Mesenchymal stem cell (in vitro differentiated cells and primary cell): ENCODE measurements at regions not wholly inside any gene's neighbourhood (a gene's known extent, or its start where the extent isn't known, plus 50 kb on each side); places are given as distances from the start of the nearest gene placed in this dataset.

Source experiments
- DNase-seq: peaks from one replicate; pipeline ENCODE4 v3.0.0-alpha.2; 2013
- H2AFZ ChIP-seq: one replicate; pipeline ENCODE4 v1.6.1; 2013; ENCODE audit warnings: low read depth, mild to moderate bottlenecking, control low read depth, inconsistent platforms, low read length, moderate library complexity
- H2AK5ac ChIP-seq: 2 replicates; pipeline ENCODE4 v1.6.1; 2013; ENCODE audit warnings: low read length, moderate library complexity, mild to moderate bottlenecking, inconsistent platforms; ENCODE audit not compliant: severe bottlenecking
- H2BK120ac ChIP-seq: one replicate; pipeline ENCODE4 v1.6.1; 2013; ENCODE audit warnings: low read depth, mild to moderate bottlenecking, inconsistent platforms, low read length, moderate library complexity
- H2BK12ac ChIP-seq, 2 experiments: one replicate each; pipeline ENCODE4 v1.6.1; 2013; ENCODE audit warnings: inconsistent platforms in 2 of 2, low read length in 2 of 2, mild to moderate bottlenecking in 2 of 2, moderate library complexity in 2 of 2, control low read depth in 1 of 2
- H2BK15ac ChIP-seq: one replicate; pipeline ENCODE4 v1.6.1; 2013; ENCODE audit warnings: mild to moderate bottlenecking, low read depth, inconsistent platforms; ENCODE audit not compliant: poor library complexity, severe bottlenecking
- H2BK5ac ChIP-seq: 2 replicates; pipeline ENCODE4 v1.6.1; 2013; ENCODE audit warnings: low read depth, mild to moderate bottlenecking, low read length, control low read depth, inconsistent platforms; ENCODE audit not compliant: poor library complexity, severe bottlenecking
- H3K14ac ChIP-seq, 2 experiments: one replicate each; pipeline ENCODE4 v1.6.1; 2013; ENCODE audit warnings: inconsistent platforms in 2 of 2, low read length in 2 of 2, control low read depth in 1 of 2, mild to moderate bottlenecking in 1 of 2, moderate library complexity in 1 of 2
- H3K18ac ChIP-seq, 2 experiments: one replicate each; pipeline ENCODE4 v1.6.1; 2013; ENCODE audit warnings: inconsistent platforms in 2 of 2, low read length in 2 of 2, control low read depth in 1 of 2, low read depth in 1 of 2, mild to moderate bottlenecking in 1 of 2
- H3K23ac ChIP-seq, 2 experiments: one replicate each; pipeline ENCODE4 v1.6.1; 2013; ENCODE audit warnings: inconsistent platforms in 2 of 2, low read length in 2 of 2, mild to moderate bottlenecking in 2 of 2, moderate library complexity in 2 of 2, control low read depth in 1 of 2
- H3K27ac ChIP-seq: 2 replicates; pipeline ENCODE4 v1.5.1; 2013; ENCODE audit warnings: mild to moderate bottlenecking, moderate library complexity, low read length, control low read depth, inconsistent platforms; ENCODE audit not compliant: poor library complexity, severe bottlenecking
- H3K27me3 ChIP-seq, 2 experiments: 2 replicates each; pipeline versions ENCODE4 v1.6.1 to v1.7.0; 2013; ENCODE audit warnings: low read length in 2 of 2, mild to moderate bottlenecking in 2 of 2, moderate library complexity in 2 of 2, control low read depth in 1 of 2, inconsistent platforms in 1 of 2; ENCODE audit not compliant: control insufficient read depth in 1 of 2, insufficient read depth in 1 of 2
- H3K36me3 ChIP-seq, 2 experiments: 2 replicates each; pipeline versions ENCODE4 v1.6.1 to v1.7.0; 2013; ENCODE audit warnings: low read length in 2 of 2, control low read depth in 1 of 2, inconsistent platforms in 1 of 2, low read depth in 1 of 2, mild to moderate bottlenecking in 1 of 2; ENCODE audit not compliant: insufficient read depth in 2 of 2, control insufficient read depth in 1 of 2
- H3K4ac ChIP-seq, 2 experiments: one replicate each; pipeline ENCODE4 v1.6.1; 2013; ENCODE audit warnings: inconsistent platforms in 2 of 2, low read length in 2 of 2, mild to moderate bottlenecking in 2 of 2, moderate library complexity in 2 of 2, control low read depth in 1 of 2, low read depth in 1 of 2
- H3K4me1 ChIP-seq: 2 replicates; pipeline ENCODE4 v1.6.1; 2013; ENCODE audit warnings: low read depth, low read length, control low read depth; ENCODE audit not compliant: control insufficient read depth, insufficient read depth
- H3K4me2 ChIP-seq: 2 replicates; pipeline ENCODE4 v1.6.1; 2013; ENCODE audit warnings: low read length, mild to moderate bottlenecking, inconsistent platforms; ENCODE audit not compliant: poor library complexity, severe bottlenecking
- H3K4me3 ChIP-seq, 2 experiments: 2 replicates each; pipeline versions ENCODE4 v1.5.1 to v1.7.0; 2013; ENCODE audit warnings: low read length in 2 of 2, mild to moderate bottlenecking in 2 of 2, control low read depth in 1 of 2, low read depth in 1 of 2; ENCODE audit not compliant: insufficient read depth in 1 of 2
- H3K79me1 ChIP-seq: replicated peaks from 2 replicates; pipeline ENCODE4 v1.6.1; 2013; ENCODE audit warnings: mild to moderate bottlenecking, control low read depth, low read length, inconsistent platforms; ENCODE audit not compliant: poor library complexity, severe bottlenecking
- H3K9ac ChIP-seq: 2 replicates; pipeline ENCODE4 v1.7.0; 2013; ENCODE audit warnings: mild to moderate bottlenecking, low read length, moderate library complexity
- H3K9me3 ChIP-seq: 2 replicates; pipeline ENCODE4 v1.7.0; 2013; ENCODE audit warnings: mild to moderate bottlenecking, low read length; ENCODE audit not compliant: control insufficient read depth
- H4K8ac ChIP-seq: one replicate; pipeline ENCODE4 v1.6.1; 2013; ENCODE audit warnings: inconsistent platforms, mild to moderate bottlenecking, low read length, moderate library complexity
- H4K91ac ChIP-seq: one replicate; pipeline ENCODE4 v1.6.1; 2013; ENCODE audit warnings: mild to moderate bottlenecking, low read length, inconsistent platforms
- WGBS: methylation state at CpG from one replicate; pipeline ENCODE4 v1.1.7; 2013; ENCODE audit warnings: mixed read lengths; 5-methylcytosine and 5-hydroxymethylcytosine counted together

DNA sequence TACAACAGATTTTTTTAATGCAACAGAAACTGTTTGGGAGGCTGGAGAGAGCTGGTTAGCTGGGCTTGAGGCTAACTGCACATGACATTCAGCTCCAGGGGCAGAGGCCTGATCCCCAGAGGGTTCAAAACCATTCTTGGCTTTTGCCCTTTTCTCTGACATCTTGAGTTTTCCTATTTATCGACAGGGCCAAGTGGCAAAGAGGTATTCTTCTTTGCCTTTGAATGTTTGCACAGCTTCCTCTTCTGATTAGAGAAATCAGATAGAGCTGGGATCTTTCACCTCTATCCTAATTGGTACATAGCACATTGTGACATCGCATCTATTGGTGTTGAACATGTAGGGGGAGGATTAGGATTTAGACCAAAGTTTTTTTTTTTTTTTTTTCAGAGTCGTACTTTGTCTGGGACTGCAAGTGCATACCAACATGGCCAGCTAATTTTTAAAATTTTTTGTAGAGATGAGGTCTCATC lies 143.7 kb downstream of the ACTBL2 start:
- no peak overlapping the region for H3K23ac ChIP-seq
- H2AFZ ChIP-seq, result no peak overlapping the region
- H3K27ac ChIP-seq, result no peak overlapping the region
- no peak overlapping the region for H2AK5ac ChIP-seq
- peak overlapping the region in 1 of 2 experiments; percentile 54 for H2BK12ac ChIP-seq
- H3K9me3 ChIP-seq, result no peaks in the 10 kb centered on the region
- no peak overlapping the region for H3K18ac ChIP-seq
- DNase-seq, result no peak
- H3K79me1 ChIP-seq, result no peaks in the 10 kb centered on the region
- H3K4ac ChIP-seq, result no peak overlapping the region
- no peaks in the 10 kb centered on the region for H3K36me3 ChIP-seq
- 97% methylated on average over 3 of the region's 3 CpGs for WGBS
- no peak overlapping the region for H2BK5ac ChIP-seq
- H3K4me3 ChIP-seq, result no peak overlapping the region
- no peaks in the 10 kb centered on the region for H3K27me3 ChIP-seq
- no peak overlapping the region for H3K14ac ChIP-seq
- no peak overlapping the region for H3K9ac ChIP-seq
- no peak overlapping the region for H4K91ac ChIP-seq
- H2BK120ac ChIP-seq, result no peak overlapping the region
- H4K8ac ChIP-seq, result no peak overlapping the region
- no peaks in the 10 kb centered on the region for H3K4me1 ChIP-seq
- H3K4me2 ChIP-seq, result no peak overlapping the region
- H2BK15ac ChIP-seq, result no peak overlapping the region

DNA sequence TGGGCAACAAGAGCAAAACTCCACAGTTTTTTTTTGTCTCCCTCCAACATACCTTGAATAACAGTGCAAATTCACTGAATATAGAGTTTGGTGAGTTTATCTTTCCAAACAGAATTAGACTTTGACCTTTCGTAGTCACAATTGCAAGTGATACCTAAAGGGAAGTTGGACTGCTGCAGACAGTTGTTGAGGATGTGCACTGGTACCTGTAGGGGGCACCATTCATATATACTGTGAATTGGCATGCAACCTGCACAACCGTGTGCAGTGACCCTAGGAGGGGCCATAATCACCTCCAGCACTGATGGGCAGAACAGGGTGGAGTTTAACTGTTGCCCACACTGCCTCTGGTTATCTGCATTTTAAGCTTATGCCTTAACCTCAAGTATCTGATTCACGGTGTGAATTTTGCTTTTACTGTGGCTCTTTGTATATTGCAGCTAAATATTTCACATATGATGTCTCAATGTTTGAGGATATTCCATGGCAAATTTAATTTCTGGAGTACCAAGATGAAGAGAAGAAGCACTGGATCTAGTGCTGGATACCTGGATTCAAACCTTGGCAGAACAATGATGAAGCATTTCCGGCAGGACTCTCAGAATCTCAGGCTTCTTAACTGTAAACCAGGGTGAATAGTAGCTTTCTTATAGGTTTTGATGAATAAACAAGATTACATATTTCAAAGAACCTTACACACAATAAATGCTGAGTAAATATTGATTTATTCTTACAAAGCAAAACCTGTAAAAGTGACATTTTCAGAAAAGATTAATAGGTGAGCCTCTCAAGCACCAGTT lies 144.3 kb downstream of the ACTBL2 start:
- Histone ChIP-seq H3K27ac (no peak overlapping the region), H3K9ac (no peak overlapping the region), H4K8ac (no peak overlapping the region), H2AFZ (no peak overlapping the region), H2AK5ac (no peak overlapping the region), H3K4me1 (no peaks in the 10 kb centered on the region), H3K23ac (no peak overlapping the region), H3K36me3 (no peaks in the 10 kb centered on the region), H2BK120ac (peak overlapping the region; percentile 64), H3K4me3 (no peak overlapping the region), H2BK5ac (no peak overlapping the region), H3K18ac (no peak overlapping the region), H2BK15ac (no peak overlapping the region), H3K4me2 (no peak overlapping the region), H3K9me3 (no peaks in the 10 kb centered on the region), H3K27me3 (no peaks in the 10 kb centered on the region), H4K91ac (no peak overlapping the region), H3K79me1 (no peaks in the 10 kb centered on the region), H2BK12ac (no peak overlapping the region), H3K14ac (no peak overlapping the region), H3K4ac (no peak overlapping the region)
- no peak for DNase-seq
- WGBS, result 79% methylated on average over 4 of the region's 4 CpGs

DNA sequence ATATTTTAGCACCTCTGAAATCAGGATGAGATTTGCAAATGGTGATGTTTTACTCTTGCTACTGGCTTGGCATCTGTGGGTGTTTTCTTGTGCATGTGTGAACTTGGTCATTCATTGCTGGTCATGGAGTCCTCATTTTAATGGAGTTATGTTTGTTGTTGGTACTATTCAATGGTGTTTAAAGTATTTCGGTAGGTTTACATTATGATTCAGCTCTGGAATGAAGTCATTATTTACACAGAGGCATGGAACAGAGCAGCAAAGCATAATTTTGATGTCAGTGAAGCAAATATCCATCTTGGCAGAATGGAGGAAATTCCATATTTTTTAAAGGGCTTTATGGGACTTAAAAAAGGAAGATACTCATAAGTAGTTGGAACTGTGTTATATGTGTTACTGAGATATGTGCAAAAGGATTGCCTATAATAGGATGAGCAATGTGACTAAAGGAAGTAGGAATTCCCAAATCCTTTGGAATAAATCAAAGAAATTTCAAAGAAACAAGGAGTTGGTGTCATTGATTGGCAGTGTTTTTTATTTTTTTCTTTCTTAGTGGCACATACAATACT lies 147.4 kb downstream of the ACTBL2 start:
- Histone ChIP-seq H3K27me3 (no peaks in the 10 kb centered on the region), H4K91ac (no peak overlapping the region), H3K36me3 (no peaks in the 10 kb centered on the region), H2BK120ac (no peak overlapping the region), H3K27ac (no peak overlapping the region), H3K4me3 (no peak overlapping the region), H3K9me3 (no peaks in the 10 kb centered on the region), H3K9ac (no peak overlapping the region), H3K23ac (no peak overlapping the region), H3K79me1 (no peaks in the 10 kb centered on the region), H4K8ac (no peak overlapping the region), H2AK5ac (no peak overlapping the region), H2BK5ac (no peak overlapping the region), H2BK12ac (no peak overlapping the region), H3K4me1 (no peaks in the 10 kb centered on the region), H3K4ac (no peak overlapping the region), H3K4me2 (no peak overlapping the region), H2BK15ac (no peak overlapping the region), H2AFZ (no peak overlapping the region), H3K14ac (no peak overlapping the region), H3K18ac (no peak overlapping the region)
- 1% methylated on average over 1 of the region's 1 CpG for WGBS
- DNase-seq, result peak; percentile 69

DNA sequence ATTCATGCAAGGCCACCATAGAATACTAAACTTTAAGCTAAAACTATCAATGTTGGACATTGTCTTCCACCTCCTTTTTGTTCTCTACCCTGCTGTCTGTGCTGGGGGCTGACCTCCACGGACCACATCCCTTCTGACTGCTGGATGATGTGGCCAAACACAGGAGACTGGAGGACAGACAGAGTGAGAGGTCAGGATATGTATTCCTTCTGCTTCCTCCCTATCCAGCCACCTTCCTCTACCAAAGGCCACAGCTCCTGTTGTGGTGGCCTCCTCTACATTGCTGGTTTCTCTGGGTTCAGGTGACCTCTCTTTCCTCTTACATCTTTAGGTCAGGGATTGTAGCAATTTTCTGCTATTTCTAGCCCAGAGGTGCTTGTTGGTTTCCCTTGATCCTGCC lies 148.1 kb downstream of the ACTBL2 start:
- H3K9me3 ChIP-seq, result no peaks in the 10 kb centered on the region
- peak overlapping the region in 1 of 2 experiments; percentile 27 for H3K4ac ChIP-seq
- peak overlapping the region; percentile 36 for H4K91ac ChIP-seq
- no peak overlapping the region for H2BK15ac ChIP-seq
- H3K4me1 ChIP-seq, result no peaks in the 10 kb centered on the region
- no peak overlapping the region for H3K23ac ChIP-seq
- H3K27me3 ChIP-seq, result no peaks in the 10 kb centered on the region
- H3K4me2 ChIP-seq, result no peak overlapping the region
- no peak overlapping the region for H2AFZ ChIP-seq
- H2BK120ac ChIP-seq, result no peak overlapping the region
- 43% methylated on average over 1 of the region's 1 CpG for WGBS
- no peaks in the 10 kb centered on the region for H3K79me1 ChIP-seq
- H3K18ac ChIP-seq, result peak overlapping the region; percentile 40 to 85
- no peak overlapping the region for H2BK5ac ChIP-seq
- H3K4me3 ChIP-seq, result no peak overlapping the region
- H4K8ac ChIP-seq, result no peak overlapping the region
- H2BK12ac ChIP-seq, result peak overlapping the region; percentile 11 to 14
- no peak overlapping the region for H3K14ac ChIP-seq
- H3K9ac ChIP-seq, result no peak overlapping the region
- no peak overlapping the region for H2AK5ac ChIP-seq
- H3K36me3 ChIP-seq, result no peaks in the 10 kb centered on the region
- DNase-seq, result no peak
- H3K27ac ChIP-seq, result no peak overlapping the region
